ENCODE measurements at regions not wholly inside any gene's neighbourhood (a gene's known extent, or its start where the extent isn't known, plus 50 kb on each side); places are given as distances from the start of the nearest gene placed in this dataset.

DNA sequence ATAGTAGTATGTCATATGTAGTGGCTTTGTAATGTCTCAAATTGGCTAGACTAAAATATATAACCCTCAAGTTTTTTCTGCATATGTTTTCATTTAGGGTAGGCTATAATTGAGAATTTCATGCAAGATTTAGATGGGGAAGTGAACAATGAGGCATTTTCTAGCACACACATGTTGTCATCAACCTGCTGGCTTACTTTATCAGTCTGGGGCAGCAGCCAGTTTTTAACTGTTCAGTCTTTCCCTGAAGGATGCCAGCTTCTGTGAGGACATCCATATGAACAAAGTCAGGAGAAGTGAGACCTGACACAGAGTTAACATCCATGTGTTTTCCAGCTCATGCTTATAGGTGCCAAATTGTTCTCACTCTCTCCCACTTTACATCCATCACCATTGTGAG is 74.7 kb upstream of the OLFM3 start:
- no peak for DNase-seq (ENCODE audit: low spot score)

DNA sequence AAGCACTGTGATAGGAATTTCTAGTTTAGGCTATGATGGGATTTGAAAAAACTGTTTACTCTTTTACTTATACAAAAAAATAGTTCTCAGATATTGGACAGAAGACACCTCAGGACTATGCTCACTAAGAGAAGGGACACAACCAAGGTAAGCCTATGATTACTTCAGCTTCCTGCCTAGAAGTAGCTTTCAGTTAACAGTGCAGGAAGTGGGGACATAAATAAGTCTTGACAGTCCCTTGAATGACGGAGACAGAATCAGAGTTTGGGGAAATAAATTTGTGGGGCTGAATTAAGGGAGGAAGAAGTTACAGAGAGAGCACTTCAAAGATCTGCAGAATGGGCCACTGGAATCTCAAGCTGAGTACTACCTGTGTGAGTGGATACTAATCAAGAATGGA is 53.8 kb upstream of the OLFM3 start:
- DNase-seq (ENCODE audit: low spot score): no peak

DNA sequence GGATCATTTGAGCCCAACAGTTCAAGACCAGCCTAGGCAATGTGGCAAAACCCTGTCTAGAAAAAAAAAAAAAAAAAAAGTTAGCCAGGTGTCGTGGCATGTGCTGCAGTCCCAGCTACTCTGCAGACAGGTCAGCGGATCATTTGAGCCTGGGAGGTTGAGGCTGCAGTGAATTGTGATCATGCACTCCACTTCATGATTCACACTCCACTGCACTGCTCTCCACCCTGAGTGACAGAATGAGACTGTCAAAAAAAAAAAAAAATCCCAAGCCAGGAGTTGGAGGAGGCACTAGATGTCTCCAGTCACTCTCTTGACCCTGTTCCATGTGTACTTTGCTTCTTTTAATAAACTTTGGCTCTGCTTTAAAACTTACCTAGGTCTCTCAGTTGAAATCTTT is 51.0 kb upstream of the OLFM3 start:
- DNase-seq (ENCODE audit: low spot score): no peak

Data from Ammon's horn (tissue), 1 donor.